GM20431 (cell line): ENCODE measurements at regions not wholly inside any gene's neighbourhood (a gene's known extent, or its start where the extent isn't known, plus 50 kb on each side); places are given as distances from the start of the nearest gene placed in this dataset.

Experiments
- in situ Hi-C: fragments of 300-500 bp; cut with MseI, MboI; formaldehyde crosslinking; loops from one replicate; pipeline ENCODE4 v1.15.0; 2020; ENCODE audit warnings: low sequenced_read_pairs; ENCODE audit not compliant: unreplicated experiment

GRCh38 chr9:3733527-3734262 lies 207.9 kb upstream of the RFX3 start:
- in situ Hi-C loops, result loop anchor here (25.0 kb wide), 1 partner anchor 604 kb away; no protein-coding TSS in a partner anchor

- in situ Hi-C loops, result loop anchor here (25.0 kb wide), 1 partner anchor 604 kb away; no protein-coding TSS in a partner anchor
These were observed 207.2 kb upstream of the RFX3 start for GRCh38 chr9:3733039-3733408.

GRCh38 chr9:3732077-3733038 lies 206.6 kb upstream of the RFX3 start:
- in situ Hi-C loops, result loop anchor here (25.0 kb wide), 1 partner anchor 605 kb away; no protein-coding TSS in a partner anchor

GRCh38 chr9:3730511-3730922 lies 204.7 kb upstream of the RFX3 start:
- in situ Hi-C loops, result loop anchor here (25.0 kb wide), 1 partner anchor 607 kb away; no protein-coding TSS in a partner anchor

- in situ Hi-C loops, result loop anchor here (25.0 kb wide), 1 partner anchor 259 kb away; no protein-coding TSS in a partner anchor
These were observed 195.3 kb upstream of the RFX3 start for GRCh38 chr9:3721096-3721495.

GRCh38 chr9:3719286-3719685 lies 193.5 kb upstream of the RFX3 start:
- in situ Hi-C loops, result loop anchor here (25.0 kb wide), 1 partner anchor 257 kb away; no protein-coding TSS in a partner anchor

- in situ Hi-C loops, result loop anchor here (25.0 kb wide), 1 partner anchor 254 kb away; no protein-coding TSS in a partner anchor
These were observed 190.6 kb upstream of the RFX3 start for GRCh38 chr9:3716415-3716814.

- in situ Hi-C loops, result loop anchor here (25.0 kb wide), 1 partner anchor 246 kb away; no protein-coding TSS in a partner anchor
These were observed 182.9 kb upstream of the RFX3 start for GRCh38 chr9:3708751-3709150.

- in situ Hi-C loops, result loop anchor here (25.0 kb wide), 1 partner anchor 243 kb away; no protein-coding TSS in a partner anchor
These were observed 179.1 kb upstream of the RFX3 start for GRCh38 chr9:3704890-3705289.

GRCh38 chr9:3700772-3701171 lies 175.0 kb upstream of the RFX3 start:
- in situ Hi-C loops, result loop anchor here (25.0 kb wide), 1 partner anchor 238 kb away; no protein-coding TSS in a partner anchor

- in situ Hi-C loops, result loop anchor here (25.0 kb wide), 1 partner anchor 238 kb away; no protein-coding TSS in a partner anchor
These were observed 174.1 kb upstream of the RFX3 start for GRCh38 chr9:3699883-3700282.

GRCh38 chr9:3698531-3698930 lies 172.7 kb upstream of the RFX3 start:
- in situ Hi-C loops, result no loop called here

GRCh38 chr9:3698076-3698475 lies 172.3 kb upstream of the RFX3 start:
- in situ Hi-C loops, result no loop called here

- in situ Hi-C loops, result no loop called here
These were observed 170.6 kb upstream of the RFX3 start for GRCh38 chr9:3696368-3696767.

GRCh38 chr9:3692606-3693005 lies 166.8 kb upstream of the RFX3 start:
- in situ Hi-C loops, result no loop called here

GRCh38 chr9:3689555-3689954 lies 163.8 kb upstream of the RFX3 start:
- in situ Hi-C loops, result no loop called here

GRCh38 chr9:3687145-3687544 lies 161.3 kb upstream of the RFX3 start:
- in situ Hi-C loops, result no loop called here

GRCh38 chr9:3682186-3682585 lies 156.4 kb upstream of the RFX3 start:
- in situ Hi-C loops, result no loop called here

- in situ Hi-C loops, result no loop called here
These were observed 151.7 kb upstream of the RFX3 start for GRCh38 chr9:3677541-3677940.

GRCh38 chr9:3676766-3677165 lies 151.0 kb upstream of the RFX3 start:
- in situ Hi-C loops, result no loop called here
